ENCODE measurements at regions not wholly inside any gene's neighbourhood (a gene's known extent, or its start where the extent isn't known, plus 50 kb on each side); places are given as distances from the start of the nearest gene placed in this dataset.

GRCh38 chr1:79974659-79975058, 968.1 kb upstream of the ADGRL4 start:
- no peak for DNase-seq (ENCODE audit: low read depth, low spot score)
- Mint-ChIP-seq H3K9me3 (no peaks in the 10 kb centered on the region), H3K27ac (ENCODE audit: unreplicated experiment) (no peak overlapping the region), H3K4me1 (peaks cover 10% of the 10 kb centered on the region), H3K4me3 (no peak overlapping the region), H3K27me3 (ENCODE audit: low read depth) (no peaks in the 10 kb centered on the region), H3K36me3 (ENCODE audit: low read depth) (no peaks in the 10 kb centered on the region)
- TF ChIP-seq CTCF (conservative IDR thresholded peaks at IDR 0.05): no peak

- H3K36me3 Mint-ChIP-seq (ENCODE audit: low read depth): peaks cover 5% of the 10 kb centered on the region
- H3K4me1 Mint-ChIP-seq: peaks cover 4% of the 10 kb centered on the region
- H3K27ac Mint-ChIP-seq (ENCODE audit: unreplicated experiment): no peak overlapping the region
- no peak overlapping the region for H3K4me3 Mint-ChIP-seq
- H3K9me3 Mint-ChIP-seq: peaks cover 4% of the 10 kb centered on the region
- TF ChIP-seq CTCF (conservative IDR thresholded peaks at IDR 0.05): no peak
- DNase-seq (ENCODE audit: low read depth, low spot score): no peak
- no peaks in the 10 kb centered on the region for H3K27me3 Mint-ChIP-seq (ENCODE audit: low read depth)
These were observed 963.4 kb upstream of the ADGRL4 start for GRCh38 chr1:79969886-79970285.

GRCh38 chr1:79966438-79966837, 959.9 kb upstream of the ADGRL4 start:
- no peak for TF ChIP-seq CTCF (conservative IDR thresholded peaks at IDR 0.05)
- Mint-ChIP-seq H3K4me3 (no peak overlapping the region), H3K36me3 (ENCODE audit: low read depth) (peaks cover 9% of the 10 kb centered on the region), H3K27ac (ENCODE audit: unreplicated experiment) (no peak overlapping the region), H3K9me3 (peaks cover 9% of the 10 kb centered on the region), H3K27me3 (ENCODE audit: low read depth) (no peaks in the 10 kb centered on the region), H3K4me1 (no peaks in the 10 kb centered on the region)
- no peak for DNase-seq (ENCODE audit: low read depth, low spot score)

GRCh38 chr1:79959635-79960034, 953.1 kb upstream of the ADGRL4 start:
- no peak for TF ChIP-seq CTCF (conservative IDR thresholded peaks at IDR 0.05)
- H3K27me3 Mint-ChIP-seq (ENCODE audit: low read depth): no peaks in the 10 kb centered on the region
- no peak for DNase-seq (ENCODE audit: low read depth, low spot score)
- H3K36me3 Mint-ChIP-seq (ENCODE audit: low read depth): peaks cover 7% of the 10 kb centered on the region
- no peaks in the 10 kb centered on the region for H3K4me1 Mint-ChIP-seq
- H3K9me3 Mint-ChIP-seq: peaks cover 16% of the 10 kb centered on the region
- H3K27ac Mint-ChIP-seq (ENCODE audit: unreplicated experiment): no peak overlapping the region
- H3K4me3 Mint-ChIP-seq: no peak overlapping the region

GRCh38 chr1:79955966-79956365, 949.4 kb upstream of the ADGRL4 start:
- no peaks in the 10 kb centered on the region for H3K27me3 Mint-ChIP-seq (ENCODE audit: low read depth)
- no peak for TF ChIP-seq CTCF (conservative IDR thresholded peaks at IDR 0.05)
- peaks cover 17% of the 10 kb centered on the region for H3K9me3 Mint-ChIP-seq
- H3K4me3 Mint-ChIP-seq: no peak overlapping the region
- H3K4me1 Mint-ChIP-seq: peaks cover 2% of the 10 kb centered on the region
- no peak overlapping the region for H3K27ac Mint-ChIP-seq (ENCODE audit: unreplicated experiment)
- DNase-seq (ENCODE audit: low read depth, low spot score): no peak
- peaks cover 7% of the 10 kb centered on the region for H3K36me3 Mint-ChIP-seq (ENCODE audit: low read depth)

GRCh38 chr1:79950511-79950910, 944.0 kb upstream of the ADGRL4 start:
- Mint-ChIP-seq H3K36me3 (ENCODE audit: low read depth) (peaks cover 2% of the 10 kb centered on the region), H3K27me3 (ENCODE audit: low read depth) (no peaks in the 10 kb centered on the region), H3K4me1 (peaks cover 10% of the 10 kb centered on the region), H3K27ac (ENCODE audit: unreplicated experiment) (no peak overlapping the region), H3K4me3 (no peak overlapping the region), H3K9me3 (peaks cover 8% of the 10 kb centered on the region)
- no peak for DNase-seq (ENCODE audit: low read depth, low spot score)
- TF ChIP-seq CTCF (conservative IDR thresholded peaks at IDR 0.05): no peak
